Activated CD4-positive, alpha-beta T cell treated with anti-CD3 and anti-CD28 coated beads, Interleukin-2, Interleukin-6, amounts not matched to agents 100 ng/mL and 50 ng/mL, durations not matched to agents 16 hours and 8 hours (primary cell): ENCODE measurements at regions not wholly inside any gene's neighbourhood (a gene's known extent, or its start where the extent isn't known, plus 50 kb on each side); places are given as distances from the start of the nearest gene placed in this dataset.

Experiments
- DNase-seq: peaks from one replicate; pipeline ENCODE4 v3.0.0-alpha.2; 2020

GRCh38 chr1:68331117-68331865, 99.0 kb upstream of the WLS start:
- DNase-seq = no peak

GRCh38 chr1:68330391-68330790, 98.1 kb upstream of the WLS start:
- DNase-seq = no peak

GRCh38 chr1:68329096-68329835, 96.9 kb upstream of the WLS start:
- no peak for DNase-seq

DNA sequence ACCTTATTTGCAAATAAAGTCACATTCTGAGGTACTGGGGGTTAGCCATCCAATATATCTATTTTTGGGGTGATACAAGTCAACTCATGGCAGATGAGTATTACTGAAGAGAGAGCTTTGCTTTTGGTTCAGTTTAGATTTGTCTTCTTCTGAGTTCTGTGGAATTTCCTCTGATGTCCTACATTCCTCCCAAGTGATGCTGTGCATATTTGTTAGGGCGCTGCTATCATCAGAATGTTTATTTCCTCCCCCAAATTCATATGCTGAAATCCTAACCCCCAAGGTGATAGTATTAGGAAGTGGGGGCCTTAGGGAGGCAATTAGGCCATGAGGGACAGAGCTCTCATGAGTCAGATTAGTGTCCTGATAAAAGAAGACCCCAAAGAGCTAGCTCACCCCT, 96.2 kb upstream of the WLS start:
- DNase-seq = no peak

DNA sequence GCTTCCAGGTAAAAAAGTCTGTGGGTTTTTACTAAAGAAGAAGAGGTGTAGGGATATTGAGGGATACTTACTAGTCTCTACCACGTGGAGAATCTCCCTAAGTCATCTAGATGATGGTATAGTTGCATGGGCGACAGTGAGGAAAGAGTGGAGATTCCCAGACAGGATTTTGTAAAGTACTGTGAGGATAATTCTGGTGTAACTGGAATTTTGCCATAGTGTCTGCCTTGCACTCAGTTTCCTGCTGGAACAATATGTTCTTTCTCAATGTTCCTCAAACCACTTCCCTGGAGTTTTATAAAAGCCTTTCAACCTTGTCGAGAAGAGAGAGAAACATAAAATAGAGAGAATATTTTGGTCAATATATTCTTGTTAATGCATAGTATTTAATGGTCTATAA, 95.1 kb upstream of the WLS start:
- DNase-seq = no peak

- DNase-seq = no peak
Observed at GRCh38 chr1:68326481-68326880, 94.2 kb upstream of the WLS start.

DNA sequence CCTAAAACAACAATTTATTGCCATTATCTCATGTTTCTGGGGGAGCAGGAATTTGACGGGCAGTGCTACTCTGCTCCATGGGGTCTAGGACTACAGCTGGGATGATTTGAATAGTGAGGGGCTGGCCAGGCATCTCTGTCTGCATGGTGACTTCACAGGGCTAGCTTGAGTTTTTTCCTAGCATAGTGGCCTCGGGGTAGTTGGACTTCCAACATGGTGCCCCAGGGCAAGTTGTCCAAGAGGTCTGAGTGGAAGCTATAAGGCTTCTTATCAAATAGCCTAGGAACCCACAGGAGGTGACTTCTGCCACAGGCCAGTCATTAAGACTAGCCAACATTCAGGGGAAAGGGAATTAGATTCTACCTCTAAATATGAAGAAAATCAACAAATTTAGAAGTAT, 92.0 kb upstream of the WLS start:
- DNase-seq = no peak

DNA sequence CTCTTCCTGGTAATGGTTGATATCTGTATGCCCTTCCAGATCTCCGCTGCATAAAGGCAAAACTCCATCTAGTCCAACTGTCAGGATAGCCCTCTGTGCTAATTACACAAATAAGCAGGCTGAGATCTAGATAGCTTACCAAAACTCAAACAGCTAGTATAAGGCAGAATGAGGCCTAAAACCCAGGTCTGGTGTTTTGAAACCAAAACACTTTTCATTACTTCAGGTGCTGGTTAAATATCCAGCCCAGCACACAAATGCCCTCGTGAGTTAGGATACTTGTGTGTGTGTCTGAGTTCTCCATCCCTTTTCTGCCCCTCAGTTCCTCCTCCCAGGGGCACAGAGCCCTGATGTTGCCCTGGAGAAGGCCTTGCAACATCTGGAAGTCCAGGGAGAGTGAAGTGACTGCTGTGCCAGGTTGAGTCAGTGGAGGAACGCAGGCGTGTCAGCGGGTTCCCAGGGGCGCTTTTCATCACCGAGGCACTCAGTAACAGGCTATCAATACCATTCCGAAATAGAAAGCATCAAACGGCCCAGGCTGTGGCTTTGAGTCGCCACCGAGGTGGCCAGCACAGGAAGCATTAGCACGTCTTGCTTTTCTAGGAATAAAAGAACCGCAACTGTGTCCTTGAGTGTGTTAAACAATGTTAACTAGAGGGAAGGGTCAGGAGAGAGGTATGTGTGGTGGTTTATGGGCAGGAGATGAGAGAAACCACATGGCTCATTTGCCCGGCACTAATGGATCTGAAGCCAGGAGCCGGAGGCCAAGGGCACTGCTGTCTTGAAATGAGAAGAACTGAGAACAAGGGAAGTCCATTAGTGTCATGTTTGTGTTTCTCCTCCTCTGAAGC, 90.7 kb upstream of the WLS start:
- DNase-seq = no peak

GRCh38 chr1:68322096-68322495, 89.8 kb upstream of the WLS start:
- DNase-seq = no peak

DNA sequence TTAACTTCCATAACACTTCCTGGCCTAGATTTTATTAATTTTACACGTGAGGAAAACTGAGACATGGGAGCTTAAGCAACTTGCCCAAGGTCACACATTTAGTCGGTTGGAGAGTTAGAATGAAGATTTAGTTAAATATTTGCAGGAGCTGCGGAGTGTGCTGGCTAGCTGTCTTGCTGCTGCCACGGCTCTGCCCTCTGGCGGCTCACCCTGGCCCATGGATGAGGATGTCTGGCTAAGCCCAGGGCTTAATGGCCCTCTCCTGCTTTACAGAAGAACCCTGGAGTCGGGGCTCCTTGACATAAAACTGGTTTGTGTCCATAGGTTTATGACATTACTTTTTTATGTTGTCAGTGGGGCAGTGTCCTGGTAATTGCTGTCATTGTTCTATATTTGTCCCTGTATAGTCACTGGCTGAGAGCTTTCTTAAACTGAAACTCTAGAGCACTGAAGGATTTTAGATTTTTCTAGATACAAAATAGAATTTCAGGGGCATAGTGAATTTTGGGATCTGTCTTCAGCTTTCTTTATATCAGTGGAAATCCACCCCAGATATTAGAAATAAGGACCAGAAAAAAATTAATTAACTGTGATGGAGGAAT, 88.9 kb upstream of the WLS start:
- no peak for DNase-seq

GRCh38 chr1:68320349-68320748, 88.0 kb upstream of the WLS start:
- DNase-seq = no peak

- DNase-seq = no peak
Observed at GRCh38 chr1:68319907-68320306, 87.6 kb upstream of the WLS start.

DNA sequence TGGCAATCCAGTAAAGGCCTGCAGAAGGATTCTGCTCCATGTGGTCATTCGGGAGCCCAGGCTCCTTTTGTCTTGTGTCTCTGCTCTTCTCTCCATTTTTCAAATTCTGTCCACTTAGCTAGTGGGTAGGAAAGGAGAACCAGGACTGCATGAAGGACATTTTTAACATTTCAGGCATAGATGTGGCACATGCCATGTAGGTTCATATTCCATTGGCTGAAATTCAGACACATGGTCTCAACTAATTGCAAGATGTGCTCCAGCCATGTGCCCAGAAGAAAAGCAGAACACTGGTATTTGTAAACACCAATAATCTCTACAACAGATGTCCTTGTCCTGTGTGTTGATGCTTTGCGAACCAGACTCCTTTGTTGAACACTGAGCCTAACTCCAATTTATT, 85.2 kb upstream of the WLS start:
- DNase-seq = no peak

- DNase-seq = no peak
Observed at GRCh38 chr1:68314151-68314780, 81.9 kb upstream of the WLS start.

DNA sequence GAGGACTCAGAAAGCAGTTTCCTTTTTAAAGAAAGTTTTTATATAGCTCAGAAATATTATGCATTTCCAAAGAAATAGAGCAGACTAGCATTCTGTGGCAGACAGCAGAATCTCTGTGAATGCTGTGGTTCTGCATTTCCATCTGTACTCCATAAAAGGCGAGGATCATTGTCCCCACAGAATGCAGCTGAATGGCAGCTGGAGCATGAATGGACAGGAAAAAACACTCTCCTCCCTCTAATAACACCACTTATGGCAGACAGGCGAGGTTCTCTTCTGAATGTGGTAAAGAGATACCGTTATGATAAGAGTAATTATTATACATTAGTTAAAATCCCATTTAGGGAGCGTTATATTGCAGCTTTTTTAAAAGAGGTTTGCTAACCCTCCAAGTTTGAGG, 81.4 kb upstream of the WLS start:
- DNase-seq = no peak

DNA sequence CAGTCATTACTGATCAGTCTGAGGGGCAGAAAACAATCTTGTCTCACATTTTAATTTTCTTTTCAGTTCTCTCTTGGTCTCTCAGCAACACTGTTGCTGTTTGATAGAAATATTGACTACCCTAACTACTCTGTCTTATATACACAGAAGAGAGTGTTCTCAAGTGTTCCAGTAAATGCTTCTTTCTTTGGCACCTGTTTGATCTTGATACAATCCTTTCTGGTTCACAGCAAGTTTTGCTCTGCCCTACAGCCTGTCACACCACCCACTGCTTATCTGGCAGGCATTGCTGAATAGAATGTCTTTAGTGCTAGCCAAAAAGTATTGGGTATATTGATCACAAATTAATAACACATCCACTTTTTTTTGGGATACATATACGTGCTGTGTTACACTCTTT, 75.7 kb upstream of the WLS start:
- no peak for DNase-seq

DNA sequence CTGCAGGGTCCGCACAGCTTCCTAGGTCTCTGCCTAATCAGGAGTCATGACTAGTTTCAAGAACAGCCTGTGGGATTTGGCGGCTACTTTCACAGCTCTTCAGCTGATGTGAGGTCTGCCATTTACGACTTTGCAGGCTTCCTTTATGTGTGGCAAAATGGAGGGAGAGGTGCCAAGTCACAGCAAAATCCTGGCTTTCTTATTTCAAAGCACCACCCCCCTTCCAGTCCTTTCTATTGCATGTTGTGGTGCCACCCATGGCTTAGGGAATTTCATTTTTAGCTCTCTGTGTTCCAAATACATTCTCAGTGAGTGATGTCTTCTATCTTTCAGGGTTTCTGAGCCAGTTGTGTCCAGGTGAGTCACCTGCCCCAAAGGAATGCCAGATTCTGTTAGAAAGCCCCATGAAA, 75.1 kb upstream of the WLS start:
- DNase-seq = no peak

DNA sequence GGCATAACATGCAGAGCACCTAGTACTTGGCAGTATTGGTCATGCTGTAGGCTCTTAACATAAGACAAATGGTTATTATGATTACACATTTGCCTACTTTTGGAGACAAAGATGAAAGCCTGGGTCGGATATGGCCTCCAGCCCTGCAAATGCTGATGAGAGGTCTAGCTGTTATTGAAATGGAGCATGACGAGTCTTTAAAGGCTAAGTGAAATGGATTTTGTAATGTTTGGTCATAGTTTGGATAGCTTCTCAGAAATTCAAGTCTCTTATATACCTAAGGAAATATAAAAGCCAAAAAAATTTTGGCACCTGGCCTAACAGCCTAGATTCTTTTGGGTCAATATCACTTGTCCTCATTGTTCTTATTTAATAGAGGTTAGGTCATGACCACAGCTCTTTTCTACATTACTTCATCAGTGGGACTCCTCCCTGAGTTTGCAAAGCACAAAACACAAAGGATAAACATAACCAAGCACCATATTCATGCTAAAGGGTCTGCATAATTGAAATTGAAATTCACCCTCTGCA, 69.2 kb upstream of the WLS start:
- no peak for DNase-seq

DNA sequence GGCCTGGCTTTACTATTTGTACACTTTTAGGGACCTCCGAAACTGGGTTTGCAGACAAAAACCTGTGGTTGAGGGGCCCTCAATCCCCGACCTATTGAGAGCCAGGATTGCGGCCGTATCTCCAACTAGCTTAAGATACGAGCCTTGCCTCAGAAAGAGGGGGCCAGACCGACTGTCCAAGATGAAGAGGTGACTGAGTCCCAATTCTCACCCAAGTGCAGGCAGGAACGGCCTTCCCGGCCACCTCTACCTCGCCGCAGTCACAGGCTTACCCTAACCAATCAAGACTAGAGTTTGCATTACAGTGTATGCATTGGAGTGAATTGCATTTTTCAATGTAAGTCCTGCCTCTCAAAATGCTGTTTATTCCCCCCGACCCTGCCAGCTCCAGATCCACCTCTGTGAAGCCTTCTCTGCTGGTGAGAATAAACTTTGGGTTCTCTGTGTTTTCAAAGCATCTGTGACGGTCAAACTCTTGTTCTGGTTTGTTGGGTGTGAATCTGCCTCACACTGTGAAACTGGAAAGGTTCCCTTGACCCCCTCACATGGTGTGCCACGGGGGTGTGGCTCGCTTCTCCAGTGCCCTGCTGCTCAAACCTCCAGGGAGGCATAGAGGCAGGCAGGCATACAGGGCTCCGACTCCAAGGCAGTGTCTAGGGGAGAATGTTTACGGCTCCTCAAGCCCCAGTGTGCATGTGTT, 62.2 kb upstream of the WLS start:
- DNase-seq = no peak

DNA sequence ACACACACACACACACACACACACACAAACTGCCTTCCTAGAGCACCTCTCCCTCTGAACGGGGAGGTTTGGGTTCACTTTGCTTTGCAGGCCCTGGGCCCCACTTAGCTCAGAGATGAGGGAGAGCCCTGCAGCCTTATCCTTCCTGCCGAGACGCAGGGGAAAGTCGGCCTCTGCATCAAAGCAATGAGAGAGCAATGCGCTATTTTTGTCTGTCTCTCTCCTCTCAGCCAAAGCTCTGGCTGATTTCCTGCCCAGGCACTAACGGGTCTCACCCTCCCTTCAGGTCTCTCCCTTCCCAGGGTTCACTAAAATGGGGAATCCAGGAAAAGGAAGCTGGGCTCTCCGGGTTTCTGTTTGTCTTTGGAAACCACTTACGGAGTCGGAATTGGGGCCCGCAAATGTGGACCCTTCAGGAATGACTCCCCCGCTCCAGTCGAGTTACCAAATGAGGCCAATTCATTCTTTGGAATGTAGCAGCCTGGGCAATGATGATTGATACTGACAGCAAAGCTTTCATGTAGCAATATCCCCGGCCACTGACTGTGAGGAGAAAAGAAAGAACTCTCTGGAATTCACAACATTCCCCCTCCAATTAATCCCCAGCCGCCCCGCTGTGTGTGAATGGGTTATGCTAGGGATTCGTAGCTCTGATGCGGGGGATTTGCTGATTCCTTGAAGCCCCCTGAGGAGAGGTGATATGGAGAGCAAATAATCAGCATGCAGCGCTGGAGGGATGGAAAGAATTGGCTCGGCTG, 61.5 kb upstream of the WLS start:
- DNase-seq = no peak

DNA sequence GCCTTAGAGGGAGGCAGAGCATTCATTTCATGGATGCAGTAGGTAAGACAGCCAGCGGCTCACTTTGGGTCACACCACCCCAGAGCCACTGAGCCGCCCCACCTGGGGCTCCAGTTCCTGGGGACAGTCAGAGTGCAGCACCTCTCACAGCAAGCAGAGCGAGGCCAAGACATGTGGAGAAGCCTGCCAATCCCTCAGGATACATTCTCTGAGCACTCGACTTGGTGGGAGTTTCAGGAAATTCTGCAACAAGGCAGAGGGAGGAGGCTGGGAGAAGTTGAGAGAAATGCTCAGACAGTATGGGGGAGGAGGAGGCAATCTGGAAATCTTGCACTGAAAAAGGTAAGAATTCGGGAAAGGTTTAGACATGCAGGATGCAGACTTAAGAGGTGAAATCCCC, 60.8 kb upstream of the WLS start:
- no peak for DNase-seq
